ENCODE measurements at regions not wholly inside any gene's neighbourhood (a gene's known extent, or its start where the extent isn't known, plus 50 kb on each side); places are given as distances from the start of the nearest gene placed in this dataset.
A peak's percentile ranks its signal among the peaks of the same experiment; 100 is the strongest.

- DNase-seq (ENCODE audit: low spot score) = no peak
These were observed 188.6 kb upstream of the RREB1 start for GRCh38 chr6:6919173-6919572.

GRCh38 chr6:6920114-6920986 is 187.4 kb upstream of the RREB1 start:
- no peak for DNase-seq (ENCODE audit: low spot score)

GRCh38 chr6:6920987-6921313 is 186.8 kb upstream of the RREB1 start:
- no peak for DNase-seq (ENCODE audit: low spot score)

- DNase-seq (ENCODE audit: low spot score) = no peak
These were observed 185.6 kb upstream of the RREB1 start for GRCh38 chr6:6922166-6922565.

GRCh38 chr6:6923605-6924004 is 184.2 kb upstream of the RREB1 start:
- no peak for DNase-seq (ENCODE audit: low spot score)

GRCh38 chr6:6924708-6925107 is 183.1 kb upstream of the RREB1 start:
- DNase-seq (ENCODE audit: low spot score) = no peak

GRCh38 chr6:6925391-6926164 is 182.2 kb upstream of the RREB1 start:
- peak; percentile 47 for DNase-seq (ENCODE audit: low spot score)

GRCh38 chr6:6926856-6927255 is 180.9 kb upstream of the RREB1 start:
- DNase-seq (ENCODE audit: low spot score) = no peak

- peak; percentile 58 for DNase-seq (ENCODE audit: low spot score)
These were observed 180.0 kb upstream of the RREB1 start for GRCh38 chr6:6927521-6928361.

GRCh38 chr6:6930223-6930880 is 177.4 kb upstream of the RREB1 start:
- no peak for DNase-seq (ENCODE audit: low spot score)

- no peak for DNase-seq (ENCODE audit: low spot score)
These were observed 176.4 kb upstream of the RREB1 start for GRCh38 chr6:6931071-6932025.

- DNase-seq (ENCODE audit: low spot score) = no peak
These were observed 175.4 kb upstream of the RREB1 start for GRCh38 chr6:6932341-6932740.

GRCh38 chr6:6932968-6933367 is 174.8 kb upstream of the RREB1 start:
- DNase-seq (ENCODE audit: low spot score) = no peak

- DNase-seq (ENCODE audit: low spot score) = no peak
These were observed 167.4 kb upstream of the RREB1 start for GRCh38 chr6:6940031-6941025.

- no peak for DNase-seq (ENCODE audit: low spot score)
These were observed 166.6 kb upstream of the RREB1 start for GRCh38 chr6:6941201-6941600.

- DNase-seq (ENCODE audit: low spot score) = no peak
These were observed 165.7 kb upstream of the RREB1 start for GRCh38 chr6:6942091-6942490.

- DNase-seq (ENCODE audit: low spot score) = peak; percentile 88
These were observed 164.9 kb upstream of the RREB1 start for GRCh38 chr6:6942831-6943230.

- DNase-seq (ENCODE audit: low spot score) = no peak
These were observed 164.3 kb upstream of the RREB1 start for GRCh38 chr6:6943421-6943820.
